ENCODE measurements at regions not wholly inside any gene's neighbourhood (a gene's known extent, or its start where the extent isn't known, plus 50 kb on each side); places are given as distances from the start of the nearest gene placed in this dataset.

DNA sequence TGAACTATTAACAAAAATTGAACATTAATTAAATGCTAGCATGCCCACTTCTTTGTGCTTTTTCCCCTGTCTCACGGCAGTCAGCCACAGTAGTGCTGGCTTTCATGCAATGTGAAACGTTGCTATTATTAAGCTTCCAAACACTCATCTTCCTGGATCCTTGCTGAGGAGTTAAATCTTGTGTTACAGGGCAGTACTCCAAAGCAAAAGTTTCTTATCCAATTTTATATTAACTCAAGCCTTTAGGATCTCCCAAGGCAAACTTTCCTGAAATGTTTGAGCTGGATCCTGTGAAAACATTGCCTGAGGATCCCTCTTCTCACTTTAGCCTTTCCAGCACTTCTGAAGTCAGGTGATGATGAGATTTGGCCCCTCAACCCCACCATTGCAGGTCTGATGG lies 1454.8 kb downstream of the FSTL5 start:
- no peak for TF ChIP-seq POLR2AphosphoS5 (IDR thresholded peaks at IDR 0.05)
- TF ChIP-seq POLR2A (IDR thresholded peaks at IDR 0.05), result no peak
- TF ChIP-seq, protein P1, sequence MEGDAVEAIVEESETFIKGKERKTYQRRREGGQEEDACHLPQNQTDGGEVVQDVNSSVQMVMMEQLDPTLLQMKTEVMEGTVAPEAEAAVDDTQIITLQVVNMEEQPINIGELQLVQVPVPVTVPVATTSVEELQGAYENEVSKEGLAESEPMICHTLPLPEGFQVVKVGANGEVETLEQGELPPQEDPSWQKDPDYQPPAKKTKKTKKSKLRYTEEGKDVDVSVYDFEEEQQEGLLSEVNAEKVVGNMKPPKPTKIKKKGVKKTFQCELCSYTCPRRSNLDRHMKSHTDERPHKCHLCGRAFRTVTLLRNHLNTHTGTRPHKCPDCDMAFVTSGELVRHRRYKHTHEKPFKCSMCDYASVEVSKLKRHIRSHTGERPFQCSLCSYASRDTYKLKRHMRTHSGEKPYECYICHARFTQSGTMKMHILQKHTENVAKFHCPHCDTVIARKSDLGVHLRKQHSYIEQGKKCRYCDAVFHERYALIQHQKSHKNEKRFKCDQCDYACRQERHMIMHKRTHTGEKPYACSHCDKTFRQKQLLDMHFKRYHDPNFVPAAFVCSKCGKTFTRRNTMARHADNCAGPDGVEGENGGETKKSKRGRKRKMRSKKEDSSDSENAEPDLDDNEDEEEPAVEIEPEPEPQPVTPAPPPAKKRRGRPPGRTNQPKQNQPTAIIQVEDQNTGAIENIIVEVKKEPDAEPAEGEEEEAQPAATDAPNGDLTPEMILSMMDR (IDR thresholded peaks at IDR 0.05), result no peak

All from upper lobe of left lung (tissue), 4 donors.